ENCODE measurements at regions not wholly inside any gene's neighbourhood (a gene's known extent, or its start where the extent isn't known, plus 50 kb on each side); places are given as distances from the start of the nearest gene placed in this dataset.
A peak's percentile ranks its signal among the peaks of the same experiment; 100 is the strongest.

DNA sequence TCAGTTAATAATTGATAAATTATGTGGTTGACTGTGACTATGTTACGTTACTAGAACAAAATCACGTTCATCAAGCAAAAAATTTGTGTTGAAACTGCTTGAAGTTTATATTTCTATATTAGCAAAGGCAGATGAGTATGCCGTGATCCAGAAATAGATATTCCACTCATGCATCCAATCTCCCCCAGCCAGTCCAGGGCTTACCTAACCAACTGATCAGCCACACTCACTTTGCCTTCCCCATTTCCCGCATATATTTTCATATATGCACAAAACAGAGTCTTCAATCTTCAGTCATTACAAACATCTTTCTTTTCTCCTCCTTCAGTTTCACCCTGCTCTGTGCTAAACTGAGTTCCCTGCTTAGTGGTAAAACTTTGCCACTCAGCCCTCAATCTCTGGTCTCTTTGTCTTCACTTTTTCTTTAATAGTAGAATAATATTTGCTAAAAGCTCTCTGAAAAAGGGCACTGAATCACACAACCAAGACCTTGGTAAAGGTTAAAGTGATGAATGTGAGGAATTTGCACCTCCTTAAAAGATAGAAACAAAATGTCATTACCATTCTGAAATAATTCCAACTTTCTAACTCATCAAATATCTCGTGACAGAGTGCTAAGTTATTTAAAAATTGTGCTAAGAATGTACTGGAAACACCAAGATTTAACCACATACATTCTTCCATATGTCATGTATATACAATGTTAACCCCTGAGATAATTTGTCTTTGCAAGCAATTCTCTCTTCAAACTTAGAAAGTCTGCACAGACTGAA is 893.2 kb upstream of the CRIM1 start:
- Histone ChIP-seq H3K4me1 (no peaks in the 10 kb centered on the region), H3K9me3 (no peaks in the 10 kb centered on the region), H3K36me3 (no peaks in the 10 kb centered on the region), H3K27me3 (no peaks in the 10 kb centered on the region), H3K27ac (no peak overlapping the region), H3K4me3 (no peak overlapping the region)
- no peak for DNase-seq (ENCODE audit: low spot score in 2 of 2)
- TF ChIP-seq, protein P1, sequence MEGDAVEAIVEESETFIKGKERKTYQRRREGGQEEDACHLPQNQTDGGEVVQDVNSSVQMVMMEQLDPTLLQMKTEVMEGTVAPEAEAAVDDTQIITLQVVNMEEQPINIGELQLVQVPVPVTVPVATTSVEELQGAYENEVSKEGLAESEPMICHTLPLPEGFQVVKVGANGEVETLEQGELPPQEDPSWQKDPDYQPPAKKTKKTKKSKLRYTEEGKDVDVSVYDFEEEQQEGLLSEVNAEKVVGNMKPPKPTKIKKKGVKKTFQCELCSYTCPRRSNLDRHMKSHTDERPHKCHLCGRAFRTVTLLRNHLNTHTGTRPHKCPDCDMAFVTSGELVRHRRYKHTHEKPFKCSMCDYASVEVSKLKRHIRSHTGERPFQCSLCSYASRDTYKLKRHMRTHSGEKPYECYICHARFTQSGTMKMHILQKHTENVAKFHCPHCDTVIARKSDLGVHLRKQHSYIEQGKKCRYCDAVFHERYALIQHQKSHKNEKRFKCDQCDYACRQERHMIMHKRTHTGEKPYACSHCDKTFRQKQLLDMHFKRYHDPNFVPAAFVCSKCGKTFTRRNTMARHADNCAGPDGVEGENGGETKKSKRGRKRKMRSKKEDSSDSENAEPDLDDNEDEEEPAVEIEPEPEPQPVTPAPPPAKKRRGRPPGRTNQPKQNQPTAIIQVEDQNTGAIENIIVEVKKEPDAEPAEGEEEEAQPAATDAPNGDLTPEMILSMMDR (IDR thresholded peaks at IDR 0.05), result no peak
- no peak for TF ChIP-seq EP300 (IDR thresholded peaks at IDR 0.05)
- no peak for TF ChIP-seq POLR2A (IDR thresholded peaks at IDR 0.05)
- 55 to 58% methylated on average over 5 of the region's 5 CpGs for WGBS, 2 donors

DNA sequence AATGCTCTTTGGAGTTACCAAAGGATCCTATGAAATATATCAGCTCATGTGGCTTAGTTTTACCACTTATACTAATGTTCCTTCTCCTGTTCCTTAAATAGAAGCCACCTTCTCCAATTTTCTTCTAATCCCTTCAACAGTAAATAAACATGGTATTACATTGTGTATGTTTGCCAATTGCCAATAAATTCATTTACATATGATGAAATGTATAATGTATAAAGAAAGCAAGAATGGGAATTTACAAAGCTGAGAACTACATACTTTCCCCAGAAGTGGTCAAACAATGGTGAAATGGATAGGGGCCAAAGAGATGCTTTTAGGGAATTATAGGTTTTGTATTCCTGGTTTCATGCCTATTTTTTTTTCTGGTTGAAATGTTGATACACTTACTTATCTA is 894.2 kb upstream of the CRIM1 start:
- DNase-seq (ENCODE audit: low spot score in 2 of 2), result no peak
- H3K9me3 ChIP-seq, result no peaks in the 10 kb centered on the region
- no peaks in the 10 kb centered on the region for H3K36me3 ChIP-seq
- H3K27me3 ChIP-seq, result no peaks in the 10 kb centered on the region
- H3K4me3 ChIP-seq, result no peak overlapping the region
- no peaks in the 10 kb centered on the region for H3K4me1 ChIP-seq
- TF ChIP-seq, protein P1 (IDR thresholded peaks at IDR 0.05), result no peak
- no peak for TF ChIP-seq EP300 (IDR thresholded peaks at IDR 0.05)
- TF ChIP-seq POLR2A (IDR thresholded peaks at IDR 0.05), result no peak
- H3K27ac ChIP-seq, result no peak overlapping the region

DNA sequence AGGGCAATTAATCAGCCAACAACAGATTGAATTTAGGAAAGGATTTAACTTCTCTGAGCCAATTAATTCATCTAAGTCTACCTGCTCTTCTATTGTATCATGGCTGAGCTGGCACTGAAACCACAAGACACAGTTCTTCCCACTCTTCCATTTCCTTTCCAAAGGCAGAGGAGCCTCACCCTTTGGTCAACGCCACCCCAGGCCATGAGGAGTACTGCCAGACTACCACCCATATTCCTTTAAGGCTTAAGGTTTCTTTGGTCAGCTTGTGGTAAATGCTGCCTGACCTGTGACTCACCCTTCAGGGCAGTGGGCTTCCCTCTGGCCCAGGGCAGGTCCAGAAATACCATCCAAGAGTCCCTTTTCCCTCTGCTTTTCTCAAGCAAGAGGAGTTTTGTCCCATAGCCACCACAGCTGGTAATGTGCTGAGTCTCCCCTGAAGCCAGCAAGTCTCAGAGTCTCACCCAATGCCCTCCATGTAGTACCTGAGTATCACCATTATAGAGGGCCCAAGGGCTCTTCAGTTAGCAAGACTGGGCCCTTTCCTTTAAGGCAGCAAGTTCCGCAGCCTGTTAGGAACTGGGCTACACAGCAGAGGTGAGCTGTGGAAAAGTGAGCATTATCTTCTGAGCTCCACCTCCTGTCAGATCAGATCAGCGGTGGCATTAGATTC is 900.5 kb upstream of the CRIM1 start:
- Histone ChIP-seq H3K27me3 (no peaks in the 10 kb centered on the region), H3K36me3 (no peaks in the 10 kb centered on the region), H3K27ac (no peak overlapping the region), H3K4me1 (no peaks in the 10 kb centered on the region), H3K4me3 (no peak overlapping the region), H3K9me3 (no peaks in the 10 kb centered on the region)
- DNase-seq (ENCODE audit: low spot score in 2 of 2), result no peak
- TF ChIP-seq, protein P1 (IDR thresholded peaks at IDR 0.05), result no peak
- no peak for TF ChIP-seq EP300 (IDR thresholded peaks at IDR 0.05)
- WGBS, 2 donors, result 75 to 93% methylated on average over 3 of the region's 3 CpGs

DNA sequence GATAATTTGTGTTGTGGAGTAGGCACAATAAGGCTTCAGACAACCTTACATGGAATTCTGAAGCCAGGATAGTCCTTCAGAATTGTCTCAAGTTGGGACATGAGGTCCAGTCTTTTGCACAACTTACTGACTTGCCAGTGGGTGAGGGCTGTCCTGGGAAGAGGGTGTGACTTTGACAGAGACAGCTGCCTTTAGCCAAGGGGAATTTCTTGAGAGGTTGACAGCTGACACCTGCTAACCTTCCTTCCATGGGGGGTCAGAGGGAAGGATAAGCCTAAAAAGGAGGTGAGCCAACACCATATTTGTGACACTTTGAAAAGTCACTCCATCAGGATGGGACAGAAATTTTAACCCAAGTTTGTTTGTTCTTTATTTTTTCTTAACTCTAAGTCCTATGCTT is 907.8 kb upstream of the CRIM1 start:
- H3K27ac ChIP-seq, result no peak overlapping the region
- no peaks in the 10 kb centered on the region for H3K36me3 ChIP-seq
- no peak for DNase-seq (ENCODE audit: low spot score in 2 of 2)
- H3K9me3 ChIP-seq, result no peaks in the 10 kb centered on the region
- TF ChIP-seq, protein P1 (IDR thresholded peaks at IDR 0.05), result no peak
- no peak for TF ChIP-seq EP300 (IDR thresholded peaks at IDR 0.05)
- TF ChIP-seq POLR2A (IDR thresholded peaks at IDR 0.05), result no peak
- no peak overlapping the region for H3K4me3 ChIP-seq
- no peaks in the 10 kb centered on the region for H3K4me1 ChIP-seq
- no peaks in the 10 kb centered on the region for H3K27me3 ChIP-seq

DNA sequence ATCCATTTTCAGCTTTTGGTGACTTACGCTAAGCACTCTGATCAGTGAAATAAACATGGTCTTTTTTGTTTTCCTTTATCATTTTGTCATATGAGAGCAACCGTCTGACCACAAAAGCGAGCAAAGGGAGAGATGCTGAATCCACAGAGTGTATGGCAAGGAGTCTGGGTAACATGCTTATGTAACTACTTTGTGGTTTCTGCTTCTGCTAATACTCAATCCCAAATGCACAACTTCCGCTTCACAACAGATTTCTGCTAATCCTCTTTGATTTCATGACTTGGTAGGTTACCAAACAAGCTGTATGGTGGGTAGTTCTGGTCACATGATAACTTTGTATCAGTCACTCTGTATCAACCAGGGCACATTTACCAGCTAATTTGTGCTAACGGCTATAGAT is 908.4 kb upstream of the CRIM1 start:
- Histone ChIP-seq H3K27ac (no peak overlapping the region), H3K9me3 (no peaks in the 10 kb centered on the region), H3K4me1 (no peaks in the 10 kb centered on the region), H3K27me3 (no peaks in the 10 kb centered on the region), H3K36me3 (no peaks in the 10 kb centered on the region), H3K4me3 (no peak overlapping the region)
- DNase-seq (ENCODE audit: low spot score in 2 of 2), result no peak
- TF ChIP-seq EP300 (IDR thresholded peaks at IDR 0.05) (peak in 1 of 2 donors; percentile 57), POLR2A (IDR thresholded peaks at IDR 0.05) (no peak)
- TF ChIP-seq, protein P1 (IDR thresholded peaks at IDR 0.05), result no peak
- 75 to 78% methylated on average over 5 of the region's 5 CpGs for whole genome bisulfite sequencing, 2 donors

Data from tibial nerve (tissue), 4 donors.